Testis (tissue), 2 donors: ENCODE measurements at regions not wholly inside any gene's neighbourhood (a gene's known extent, or its start where the extent isn't known, plus 50 kb on each side); places are given as distances from the start of the nearest gene placed in this dataset.

Experiments
- DNase-seq: peaks from one replicate; pipeline ENCODE4 v3.0.0-alpha.2; 2019
- H3K27ac ChIP-seq, 2 donors: fragments of 200-600 bp; sonication (generic); one replicate each; pipeline ENCODE4 v1.5.1; 2019
- H3K27me3 ChIP-seq: fragments of 200-600 bp; sonication (generic); one replicate; pipeline ENCODE4 v1.5.1; 2019
- H3K36me3 ChIP-seq: fragments of 200-600 bp; sonication (generic); one replicate; pipeline ENCODE4 v1.5.1; 2017; ENCODE audit warnings: low read depth; ENCODE audit errors: missing control alignments
- H3K4me1 ChIP-seq: fragments of 200-600 bp; sonication (generic); one replicate; pipeline ENCODE4 v1.5.1; 2019
- H3K4me3 ChIP-seq, 2 donors: fragments of 200-600 bp; sonication (generic); one replicate each; pipeline ENCODE4 v1.5.1; 2017 to 2019
- H3K9me3 ChIP-seq: fragments of 200-600 bp; sonication (generic); one replicate; pipeline ENCODE4 v1.5.1; 2017
- POLR2A ChIP-seq: fragments of 450-650 bp; IDR thresholded peaks from one replicate; pipeline ENCODE4 v1.6.1; 2017; ENCODE audit warnings: antibody characterized with exemption, mild to moderate bottlenecking, moderate library complexity
- WGBS, 2 donors: methylation state at CpG; one replicate each; pipeline ENCODE4 v1.1.5; 2018; 5-methylcytosine and 5-hydroxymethylcytosine counted together
- intact Hi-C: fragments of 100-400 bp; cut with DNase I; formaldehyde crosslinking; loops from one replicate; pipeline ENCODE4 v1.15.1; 2023; ENCODE audit warnings: low total_unique reads
- TF ChIP-seq, protein P1 (sequence below), 3 experiments: fragments of 450-650 bp in 2 of 3; fragments of 200-600 bp in 1 of 3; sonication (generic) in 1 of 3; IDR thresholded peaks; one replicate each; pipeline ENCODE4 v1.5.1; 2016 to 2019; ENCODE audit warnings: antibody characterized with exemption in 3 of 3, mild to moderate bottlenecking in 2 of 3, moderate library complexity in 1 of 3

DNA sequence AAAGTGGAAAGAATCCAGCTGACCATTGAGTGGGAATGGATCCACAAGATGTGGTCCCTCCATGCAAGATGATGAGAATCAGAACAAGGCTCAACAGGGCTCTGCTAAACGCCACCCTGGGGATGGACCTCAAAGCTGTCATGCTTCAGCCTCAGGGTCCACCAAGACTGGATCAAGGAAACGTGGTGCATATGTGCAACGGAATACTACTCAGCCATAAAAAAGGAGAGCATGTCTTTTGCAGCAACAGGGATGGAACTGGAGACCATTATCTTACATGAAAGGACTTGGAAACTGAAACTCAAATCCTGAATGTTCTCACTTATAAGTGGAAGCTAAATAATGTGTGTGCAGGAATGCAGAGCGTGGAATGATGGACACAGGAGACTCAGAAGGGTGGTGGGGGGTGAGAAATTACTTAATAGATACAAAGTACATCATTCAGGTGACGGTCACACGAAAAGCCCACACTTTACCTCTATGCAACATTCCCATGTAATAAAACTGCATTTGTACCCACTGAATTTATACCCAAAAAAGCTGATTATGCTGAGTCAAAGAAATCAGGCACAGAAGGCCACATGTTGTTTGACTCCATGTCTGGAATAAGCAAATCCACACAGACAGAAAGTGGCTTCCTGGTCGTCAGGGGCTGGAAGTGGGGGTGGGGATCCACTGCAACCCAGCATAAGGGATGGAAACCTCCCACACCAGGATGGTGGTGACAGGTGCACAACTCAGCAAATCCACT, 116.1 kb downstream of the SHANK2 start:
- TF ChIP-seq, protein P1, sequence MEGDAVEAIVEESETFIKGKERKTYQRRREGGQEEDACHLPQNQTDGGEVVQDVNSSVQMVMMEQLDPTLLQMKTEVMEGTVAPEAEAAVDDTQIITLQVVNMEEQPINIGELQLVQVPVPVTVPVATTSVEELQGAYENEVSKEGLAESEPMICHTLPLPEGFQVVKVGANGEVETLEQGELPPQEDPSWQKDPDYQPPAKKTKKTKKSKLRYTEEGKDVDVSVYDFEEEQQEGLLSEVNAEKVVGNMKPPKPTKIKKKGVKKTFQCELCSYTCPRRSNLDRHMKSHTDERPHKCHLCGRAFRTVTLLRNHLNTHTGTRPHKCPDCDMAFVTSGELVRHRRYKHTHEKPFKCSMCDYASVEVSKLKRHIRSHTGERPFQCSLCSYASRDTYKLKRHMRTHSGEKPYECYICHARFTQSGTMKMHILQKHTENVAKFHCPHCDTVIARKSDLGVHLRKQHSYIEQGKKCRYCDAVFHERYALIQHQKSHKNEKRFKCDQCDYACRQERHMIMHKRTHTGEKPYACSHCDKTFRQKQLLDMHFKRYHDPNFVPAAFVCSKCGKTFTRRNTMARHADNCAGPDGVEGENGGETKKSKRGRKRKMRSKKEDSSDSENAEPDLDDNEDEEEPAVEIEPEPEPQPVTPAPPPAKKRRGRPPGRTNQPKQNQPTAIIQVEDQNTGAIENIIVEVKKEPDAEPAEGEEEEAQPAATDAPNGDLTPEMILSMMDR (IDR thresholded peaks at IDR 0.05): no peak
- TF ChIP-seq POLR2A: no peak
- intact Hi-C loops: no loop called here
- no peak overlapping the region for H3K27ac ChIP-seq
- no peaks in the 10 kb centered on the region for H3K36me3 ChIP-seq
- H3K4me1 ChIP-seq: peaks cover 8% of the 10 kb centered on the region
- H3K9me3 ChIP-seq: no peaks in the 10 kb centered on the region
- 81 to 91% methylated on average over 7 of the region's 7 CpGs for WGBS, 2 donors
- DNase-seq: no peak
- no peak overlapping the region for H3K4me3 ChIP-seq
- H3K27me3 ChIP-seq: no peaks in the 10 kb centered on the region

DNA sequence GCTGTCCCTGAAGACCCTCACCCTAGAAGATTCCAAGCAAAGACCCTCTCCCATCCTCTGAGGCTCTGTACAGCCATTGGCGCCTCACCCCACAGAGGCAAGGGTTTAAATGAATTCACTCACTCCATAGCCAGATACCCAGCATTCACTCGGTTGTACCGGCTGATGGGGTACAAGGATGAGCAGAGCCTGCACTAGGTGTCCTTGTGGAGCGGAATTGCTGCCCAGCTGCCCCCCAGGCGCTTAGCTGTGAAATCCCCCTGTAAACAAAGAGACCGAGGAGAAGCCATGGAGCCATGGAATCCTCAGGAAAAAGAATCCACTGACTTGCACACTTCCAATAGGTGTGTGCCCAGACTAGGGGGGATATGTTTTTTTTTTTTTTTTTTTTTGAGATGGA, 117.3 kb downstream of the SHANK2 start:
- no peak overlapping the region for H3K27ac ChIP-seq
- TF ChIP-seq POLR2A: no peak
- TF ChIP-seq, protein P1 (IDR thresholded peaks at IDR 0.05): no peak
- no peaks in the 10 kb centered on the region for H3K27me3 ChIP-seq
- H3K4me1 ChIP-seq: peaks cover 7% of the 10 kb centered on the region
- no peak overlapping the region for H3K4me3 ChIP-seq
- H3K9me3 ChIP-seq: no peaks in the 10 kb centered on the region
- no peaks in the 10 kb centered on the region for H3K36me3 ChIP-seq
- intact Hi-C loops: no loop called here
- 95 to 97% methylated on average over 6 of the region's 6 CpGs for WGBS, 2 donors
- no peak for DNase-seq

DNA sequence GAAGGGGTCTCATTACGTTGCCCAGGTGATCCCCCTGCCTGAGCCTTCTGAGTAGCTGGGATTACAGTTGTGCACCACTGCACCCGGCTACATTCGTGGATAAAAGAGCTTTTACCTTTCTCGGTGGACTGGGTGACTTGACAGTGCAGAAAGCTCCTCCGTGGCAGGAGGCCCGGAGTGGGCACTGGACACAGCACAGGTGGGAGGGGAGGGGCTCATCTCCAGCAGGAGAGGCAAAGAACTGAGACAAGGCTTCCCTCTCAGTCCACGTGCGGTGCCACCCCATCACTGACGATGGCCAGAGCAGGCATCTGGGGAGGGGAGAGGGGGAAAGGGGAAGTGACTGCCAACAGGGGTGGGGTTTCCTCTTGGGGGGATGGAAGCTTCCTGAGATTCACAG, 118.4 kb downstream of the SHANK2 start:
- no peaks in the 10 kb centered on the region for H3K9me3 ChIP-seq
- H3K27ac ChIP-seq: no peak overlapping the region
- no peak for DNase-seq
- H3K4me1 ChIP-seq: no peaks in the 10 kb centered on the region
- H3K4me3 ChIP-seq: no peak overlapping the region
- H3K27me3 ChIP-seq: no peaks in the 10 kb centered on the region
- TF ChIP-seq, protein P1 (IDR thresholded peaks at IDR 0.05): no peak
- no peak for TF ChIP-seq POLR2A
- intact Hi-C loops: no loop called here
- 92 to 94% methylated on average over 7 to 9 of the region's 9 CpGs for WGBS, 2 donors
- no peaks in the 10 kb centered on the region for H3K36me3 ChIP-seq

DNA sequence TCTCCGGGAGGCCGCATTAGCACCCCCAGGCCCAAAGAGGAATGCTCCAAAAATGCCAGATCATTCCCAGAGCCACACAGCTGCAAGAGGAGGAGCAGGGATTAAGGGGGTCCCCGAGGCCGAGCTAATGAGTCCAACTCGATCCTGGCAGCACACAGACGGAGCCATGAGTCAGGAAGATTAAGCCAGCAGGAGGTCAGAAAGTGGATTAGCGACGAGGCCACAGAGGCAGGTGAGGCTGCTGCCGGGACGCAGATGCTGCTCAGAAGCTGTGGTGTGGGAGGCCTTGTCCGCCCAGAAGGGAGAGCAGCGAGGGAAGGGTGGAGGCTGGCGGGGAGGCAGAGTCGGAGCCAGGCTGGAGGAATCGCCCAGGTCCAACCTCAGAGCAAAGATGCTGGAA, 120.5 kb downstream of the SHANK2 start:
- intact Hi-C loops: no loop called here
- H3K4me1 ChIP-seq: no peaks in the 10 kb centered on the region
- H3K4me3 ChIP-seq: no peak overlapping the region
- H3K36me3 ChIP-seq: no peaks in the 10 kb centered on the region
- no peak overlapping the region for H3K27ac ChIP-seq
- DNase-seq: no peak
- no peak for TF ChIP-seq POLR2A
- TF ChIP-seq, protein P1 (IDR thresholded peaks at IDR 0.05): no peak
- H3K9me3 ChIP-seq: no peaks in the 10 kb centered on the region
- WGBS, 2 donors: 47 to 56% methylated on average over 14 to 15 of the region's 15 CpGs
- H3K27me3 ChIP-seq: no peaks in the 10 kb centered on the region

DNA sequence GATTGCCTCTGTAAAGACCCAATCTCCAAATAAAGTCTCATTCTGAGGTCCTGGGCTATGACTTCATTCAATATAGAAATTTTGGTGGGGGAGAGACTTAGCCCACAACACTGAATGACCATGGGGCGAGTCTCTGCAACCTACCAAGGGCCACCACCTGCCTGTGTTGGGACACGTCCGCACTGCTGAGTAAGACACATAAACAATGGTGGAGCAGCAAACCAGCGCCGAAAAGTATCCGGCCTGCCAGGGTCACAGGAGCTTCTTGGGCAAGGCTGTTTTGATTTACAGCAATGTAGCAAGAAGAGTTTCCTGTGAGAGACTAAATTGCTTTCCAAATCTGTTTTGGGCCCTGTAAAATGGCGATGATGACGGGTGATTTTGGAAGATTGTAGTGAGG, 122.3 kb downstream of the SHANK2 start:
- Histone ChIP-seq H3K27ac (no peak overlapping the region), H3K4me3 (no peak overlapping the region), H3K9me3 (no peaks in the 10 kb centered on the region), H3K4me1 (no peaks in the 10 kb centered on the region), H3K27me3 (no peaks in the 10 kb centered on the region), H3K36me3 (no peaks in the 10 kb centered on the region)
- WGBS, 2 donors: 86 to 94% methylated on average over 6 to 8 of the region's 8 CpGs
- intact Hi-C loops: no loop called here
- no peak for TF ChIP-seq POLR2A
- TF ChIP-seq, protein P1 (IDR thresholded peaks at IDR 0.05): no peak
- DNase-seq: no peak
